Omental fat pad (tissue), 3 donors: ENCODE measurements at regions not wholly inside any gene's neighbourhood (a gene's known extent, or its start where the extent isn't known, plus 50 kb on each side); places are given as distances from the start of the nearest gene placed in this dataset.
A peak's percentile ranks its signal among the peaks of the same experiment; 100 is the strongest.

Experiments
- ATAC-seq: fragments of 150-250 bp; one replicate; pipeline ENCODE4 v1.9.1; 2016; ENCODE audit warnings: mild to moderate bottlenecking, moderate library complexity; ENCODE audit not compliant: low FRiP score
- DNase-seq: peaks from one replicate; pipeline ENCODE4 v3.0.0-alpha.2; 2019; ENCODE audit warnings: low spot score
- TF ChIP-seq, protein P1 (sequence below), 3 donors: fragments of 450-650 bp; IDR thresholded peaks; one replicate each; pipeline ENCODE4 v1.5.1; 2016 to 2017; ENCODE audit warnings: antibody characterized with exemption in 3 of 3, mild to moderate bottlenecking in 3 of 3, moderate library complexity in 2 of 3

DNA sequence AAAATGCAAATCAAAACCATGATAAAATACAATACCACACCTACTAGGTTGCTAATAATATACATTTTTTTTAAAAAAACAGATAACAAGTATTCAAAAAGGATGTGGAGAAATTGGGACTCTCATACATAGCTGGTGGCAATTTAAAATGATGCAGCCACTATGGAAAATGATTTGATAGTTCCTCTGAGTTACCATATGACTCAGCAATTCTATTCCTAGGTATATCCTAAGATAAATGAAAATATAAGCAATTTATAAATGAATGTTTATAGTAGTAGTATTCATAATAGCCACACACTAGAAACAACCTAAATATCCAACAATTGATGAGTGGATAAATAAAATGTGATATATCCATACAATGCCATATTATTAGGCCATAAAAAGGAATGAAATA, 210.2 kb downstream of the MREG start:
- DNase-seq (no peak), ATAC-seq (no peak)
- TF ChIP-seq, protein P1, sequence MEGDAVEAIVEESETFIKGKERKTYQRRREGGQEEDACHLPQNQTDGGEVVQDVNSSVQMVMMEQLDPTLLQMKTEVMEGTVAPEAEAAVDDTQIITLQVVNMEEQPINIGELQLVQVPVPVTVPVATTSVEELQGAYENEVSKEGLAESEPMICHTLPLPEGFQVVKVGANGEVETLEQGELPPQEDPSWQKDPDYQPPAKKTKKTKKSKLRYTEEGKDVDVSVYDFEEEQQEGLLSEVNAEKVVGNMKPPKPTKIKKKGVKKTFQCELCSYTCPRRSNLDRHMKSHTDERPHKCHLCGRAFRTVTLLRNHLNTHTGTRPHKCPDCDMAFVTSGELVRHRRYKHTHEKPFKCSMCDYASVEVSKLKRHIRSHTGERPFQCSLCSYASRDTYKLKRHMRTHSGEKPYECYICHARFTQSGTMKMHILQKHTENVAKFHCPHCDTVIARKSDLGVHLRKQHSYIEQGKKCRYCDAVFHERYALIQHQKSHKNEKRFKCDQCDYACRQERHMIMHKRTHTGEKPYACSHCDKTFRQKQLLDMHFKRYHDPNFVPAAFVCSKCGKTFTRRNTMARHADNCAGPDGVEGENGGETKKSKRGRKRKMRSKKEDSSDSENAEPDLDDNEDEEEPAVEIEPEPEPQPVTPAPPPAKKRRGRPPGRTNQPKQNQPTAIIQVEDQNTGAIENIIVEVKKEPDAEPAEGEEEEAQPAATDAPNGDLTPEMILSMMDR (IDR thresholded peaks at IDR 0.05) = no peak

DNA sequence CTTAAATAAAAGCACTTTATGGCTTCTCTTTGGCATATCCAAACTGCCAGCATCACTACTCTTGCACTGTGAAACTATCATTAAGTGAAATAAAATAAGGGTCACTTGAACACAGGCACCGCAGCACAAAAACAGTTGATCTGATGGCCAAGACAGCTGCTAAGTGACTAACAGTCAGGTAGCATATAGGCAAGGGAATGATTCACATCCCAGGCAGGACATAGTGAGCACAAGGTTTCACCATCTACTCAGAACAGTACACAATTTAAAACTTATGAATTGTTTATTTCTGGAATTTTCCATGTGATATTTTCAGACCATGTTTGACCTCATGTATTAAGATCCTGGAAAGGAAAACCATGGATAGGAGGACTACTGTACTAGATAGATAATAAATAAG, 214.2 kb downstream of the MREG start:
- DNase-seq (no peak), ATAC-seq (no peak)
- TF ChIP-seq, protein P1 (IDR thresholded peaks at IDR 0.05) = no peak

- DNase-seq (no peak), ATAC-seq (no peak)
- TF ChIP-seq, protein P1 (IDR thresholded peaks at IDR 0.05) = no peak
These were observed 215.7 kb downstream of the MREG start for GRCh38 chr2:215797676-215798075.

DNA sequence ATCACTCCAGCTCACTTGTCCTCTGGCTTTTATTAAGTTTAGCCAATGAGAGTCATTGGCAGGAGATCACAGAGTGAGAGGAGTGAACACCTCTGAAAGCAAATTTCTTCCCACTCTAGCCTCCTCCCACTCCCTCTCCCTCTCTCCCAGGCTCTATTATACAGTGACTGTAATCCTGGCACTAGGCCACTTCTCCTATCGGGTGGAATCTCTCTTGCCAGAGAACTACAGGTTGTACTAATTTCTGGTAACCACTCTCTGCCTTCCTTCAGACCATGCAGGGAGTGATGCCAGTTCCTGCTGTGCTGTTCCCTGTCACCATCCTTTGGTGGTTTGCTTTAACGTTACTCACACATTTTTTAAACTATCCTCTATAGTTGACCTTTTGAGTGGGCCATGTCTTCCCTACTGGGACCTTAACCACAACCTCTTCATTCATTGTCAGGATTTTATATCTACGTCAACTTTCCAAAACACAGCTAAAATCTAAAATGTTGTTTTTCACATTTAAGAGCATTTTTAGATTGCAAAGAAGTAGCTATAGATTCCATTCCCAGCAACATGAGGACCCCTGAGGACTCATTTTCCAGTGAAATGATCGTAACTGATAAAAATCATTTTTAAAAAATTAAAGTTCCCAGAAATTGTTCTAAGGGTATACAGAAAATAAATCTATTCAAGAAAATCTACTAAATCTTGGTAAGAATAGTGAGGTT, 217.1 kb downstream of the MREG start:
- TF ChIP-seq, protein P1 (IDR thresholded peaks at IDR 0.05) = no peak
- ATAC-seq (peak; percentile 49), DNase-seq (no peak)

DNA sequence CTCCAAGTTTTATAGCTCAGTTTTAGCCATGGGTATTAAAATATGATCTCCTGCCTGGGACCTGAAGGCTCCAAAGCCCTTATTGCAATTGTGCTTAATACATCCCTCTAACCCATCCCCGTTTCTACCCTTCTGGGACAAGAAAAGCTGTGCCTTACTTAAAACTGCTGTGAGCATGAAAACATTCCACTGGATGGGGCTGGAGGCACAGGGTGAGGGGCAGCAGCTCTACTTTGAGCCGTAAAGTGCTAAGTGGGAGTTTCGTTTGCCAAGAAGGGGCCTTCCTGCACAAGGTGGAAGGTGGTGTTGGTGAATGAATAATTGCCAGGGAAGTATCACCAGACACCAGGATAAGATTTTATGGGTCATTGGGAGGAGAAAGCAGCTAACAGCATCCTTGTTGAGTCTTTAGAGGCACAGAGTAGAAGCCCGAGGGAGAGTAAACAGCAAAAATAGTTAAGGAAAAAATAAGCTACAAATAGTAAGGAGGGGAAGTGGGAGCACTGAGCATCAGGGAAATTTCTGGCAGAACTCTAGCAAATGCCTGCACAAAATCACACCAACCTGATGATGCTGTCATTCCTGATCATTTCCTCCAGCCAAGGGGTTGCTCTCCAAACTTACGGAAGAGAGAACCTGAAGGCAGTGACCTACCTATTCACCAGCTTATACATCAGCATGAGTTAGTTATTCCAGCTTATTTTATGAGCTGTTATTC, 218.4 kb downstream of the MREG start:
- TF ChIP-seq, protein P1 (IDR thresholded peaks at IDR 0.05) = no peak
- ATAC-seq (no peak), DNase-seq (no peak)

DNA sequence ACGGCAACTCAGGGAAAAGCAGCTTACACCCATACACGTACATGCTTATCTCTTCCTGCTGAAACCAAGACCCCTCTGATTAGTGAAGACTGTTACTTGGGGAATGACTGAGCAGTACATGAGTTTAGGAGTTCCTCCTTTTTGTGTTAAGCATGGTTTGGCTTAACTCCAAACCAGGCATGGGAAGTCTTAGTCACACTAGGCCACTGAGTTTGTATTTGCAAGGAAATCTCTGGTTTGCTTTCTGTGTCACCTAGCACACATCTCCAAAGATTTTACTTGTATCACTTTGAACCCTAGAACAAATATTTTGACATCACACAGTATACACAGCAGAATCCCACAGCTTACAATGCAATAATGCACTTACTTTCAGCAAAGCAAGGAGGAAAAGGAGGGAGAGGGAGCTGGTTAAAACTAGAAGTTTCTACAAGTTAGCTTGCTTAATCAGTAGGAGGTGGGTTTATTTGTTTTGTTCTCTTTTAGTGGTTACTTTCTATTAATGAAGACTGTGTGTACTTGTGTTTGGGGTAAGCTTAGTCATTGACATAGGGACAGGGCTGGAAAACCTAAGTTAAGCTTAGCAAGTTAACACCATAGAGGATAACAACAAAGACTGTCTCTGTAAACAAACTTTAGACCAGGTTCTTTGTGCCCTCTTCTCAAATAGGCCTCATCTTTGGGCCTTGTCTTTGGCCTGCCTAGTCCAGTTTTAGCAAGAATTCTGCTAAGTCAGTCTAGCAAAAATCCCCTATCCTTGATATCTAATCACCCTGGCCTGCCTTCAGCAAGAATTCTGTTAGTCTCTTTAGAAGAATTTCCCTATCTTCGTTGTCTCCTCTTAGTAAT, 219.4 kb downstream of the MREG start:
- DNase-seq = peak; percentile 31

More for the DNA sequence above, 219.4 kb downstream of the MREG start:
- TF ChIP-seq, protein P1 (IDR thresholded peaks at IDR 0.05) = no peak
- peak; percentile 65 for ATAC-seq
